DND-41 (cell line): ENCODE measurements at regions not wholly inside any gene's neighbourhood (a gene's known extent, or its start where the extent isn't known, plus 50 kb on each side); places are given as distances from the start of the nearest gene placed in this dataset.

Experiments used
- ATAC-seq: fragments of 200-7000 bp; cut with Tn5 transposase; 3 replicates; pipeline ENCODE4 v1.9.1; 2021; ENCODE audit warnings: low read depth; ENCODE audit not compliant: insufficient read depth
- DNase-seq: peaks from one replicate; pipeline ENCODE4 v3.0.0-alpha.2; 2020
- H2AFZ ChIP-seq: 2 replicates; pipeline ENCODE4 v1.6.0; 2012; ENCODE audit warnings: low read depth, low read length
- H3K27ac ChIP-seq: 2 replicates; pipeline ENCODE4 v1.5.1; 2012; ENCODE audit warnings: low read length, inconsistent platforms
- H3K27me3 ChIP-seq: fragments of 200-600 bp; sonication (generic); 2 replicates; pipeline ENCODE4 v1.6.0; 2012; ENCODE audit warnings: low read length, mild to moderate bottlenecking, inconsistent platforms; ENCODE audit not compliant: insufficient read depth, poor library complexity
- H3K36me3 ChIP-seq: 2 replicates; pipeline ENCODE4 v1.5.1; 2012; ENCODE audit warnings: low read length, inconsistent platforms; ENCODE audit not compliant: insufficient read depth
- H3K4me1 ChIP-seq: 2 replicates; pipeline ENCODE4 v1.5.1; 2012; ENCODE audit warnings: mild to moderate bottlenecking, low read length; ENCODE audit not compliant: insufficient read depth
- H3K4me2 ChIP-seq: 2 replicates; pipeline ENCODE4 v1.6.0; 2012; ENCODE audit warnings: mild to moderate bottlenecking, moderate library complexity, low read length, inconsistent platforms; ENCODE audit not compliant: insufficient read depth
- H3K4me3 ChIP-seq, 2 experiments: fragments of 200-600 bp in 1 of 2; shearing (Covaris generic) in 1 of 2; 2 replicates each; pipeline ENCODE4 v1.5.1; 2012 to 2016; ENCODE audit warnings: inconsistent platforms in 2 of 2, low read length in 2 of 2, mild to moderate bottlenecking in 2 of 2, low read depth in 1 of 2, moderate library complexity in 1 of 2
- H3K79me2 ChIP-seq: 2 replicates; pipeline ENCODE4 v1.6.0; 2012; ENCODE audit warnings: low read length, inconsistent platforms; ENCODE audit not compliant: insufficient read depth
- H3K9ac ChIP-seq: 2 replicates; pipeline ENCODE4 v1.6.0; 2012; ENCODE audit warnings: low read depth, mild to moderate bottlenecking, inconsistent platforms, low read length, moderate library complexity
- H3K9me3 ChIP-seq: 2 replicates; pipeline ENCODE4 v1.5.1; 2012; ENCODE audit warnings: low read length, moderate library complexity, mild to moderate bottlenecking, inconsistent platforms; ENCODE audit not compliant: insufficient read depth, severe bottlenecking
- H4K20me1 ChIP-seq: 2 replicates; pipeline ENCODE4 v1.6.0; 2012; ENCODE audit warnings: low read length; ENCODE audit not compliant: insufficient read depth
- CTCF ChIP-seq: IDR thresholded peaks from 2 replicates; pipeline ENCODE4 v1.5.1; 2012; ENCODE audit warnings: borderline replicate concordance, low read length, moderate library complexity, mild to moderate bottlenecking; ENCODE audit not compliant: poor library complexity, severe bottlenecking; ENCODE audit errors: extremely low read depth
- EZH2 ChIP-seq: IDR thresholded peaks from 3 replicates; pipeline ENCODE4 v1.6.1; 2012; ENCODE audit warnings: borderline replicate concordance, low read depth, mild to moderate bottlenecking, moderate library complexity, low read length, inconsistent platforms; ENCODE audit not compliant: severe bottlenecking

GRCh38 chr9:28197653-28198052, 624.4 kb upstream of the C9orf72 start:
- TF ChIP-seq CTCF, result no peak
- no peak for TF ChIP-seq EZH2
- no peaks in the 10 kb centered on the region for H3K36me3 ChIP-seq
- no peak overlapping the region for H3K9ac ChIP-seq
- no peak overlapping the region for H2AFZ ChIP-seq
- DNase-seq, result no peak
- no peak for ATAC-seq
- no peaks in the 10 kb centered on the region for H3K9me3 ChIP-seq
- H3K4me2 ChIP-seq, result no peak overlapping the region
- no peaks in the 10 kb centered on the region for H3K4me1 ChIP-seq
- no peak overlapping the region for H3K27ac ChIP-seq
- H3K79me2 ChIP-seq, result no peaks in the 10 kb centered on the region
- H4K20me1 ChIP-seq, result no peaks in the 10 kb centered on the region
- no peak overlapping the region for H3K4me3 ChIP-seq
- H3K27me3 ChIP-seq, result no peaks in the 10 kb centered on the region

- H3K9ac ChIP-seq, result no peak overlapping the region
- no peaks in the 10 kb centered on the region for H3K27me3 ChIP-seq
- H3K36me3 ChIP-seq, result no peaks in the 10 kb centered on the region
- H3K9me3 ChIP-seq, result no peaks in the 10 kb centered on the region
- H3K4me1 ChIP-seq, result no peaks in the 10 kb centered on the region
- H4K20me1 ChIP-seq, result no peaks in the 10 kb centered on the region
- no peak for TF ChIP-seq CTCF
- no peak for TF ChIP-seq EZH2
- H2AFZ ChIP-seq, result no peak overlapping the region
- no peak overlapping the region for H3K27ac ChIP-seq
- H3K4me2 ChIP-seq, result no peak overlapping the region
- no peak overlapping the region for H3K4me3 ChIP-seq
- H3K79me2 ChIP-seq, result no peaks in the 10 kb centered on the region
- no peak for ATAC-seq
- DNase-seq, result no peak
These were observed 629.8 kb upstream of the C9orf72 start for GRCh38 chr9:28203036-28203435.

- TF ChIP-seq EZH2 (no peak), CTCF (no peak)
- no peak overlapping the region for H2AFZ ChIP-seq
- H3K9me3 ChIP-seq, result no peaks in the 10 kb centered on the region
- no peak overlapping the region for H3K27ac ChIP-seq
- H3K9ac ChIP-seq, result no peak overlapping the region
- no peaks in the 10 kb centered on the region for H3K36me3 ChIP-seq
- no peaks in the 10 kb centered on the region for H4K20me1 ChIP-seq
- H3K4me2 ChIP-seq, result no peak overlapping the region
- ATAC-seq (no peak), DNase-seq (no peak)
- no peaks in the 10 kb centered on the region for H3K4me1 ChIP-seq
- no peak overlapping the region for H3K4me3 ChIP-seq
- H3K27me3 ChIP-seq, result no peaks in the 10 kb centered on the region
- H3K79me2 ChIP-seq, result no peaks in the 10 kb centered on the region
These were observed 633.0 kb upstream of the C9orf72 start for GRCh38 chr9:28206280-28206679.

- Histone ChIP-seq H3K36me3 (no peaks in the 10 kb centered on the region), H3K9me3 (no peaks in the 10 kb centered on the region), H3K4me2 (no peak overlapping the region), H4K20me1 (no peaks in the 10 kb centered on the region), H3K79me2 (no peaks in the 10 kb centered on the region), H3K4me3 (no peak overlapping the region), H2AFZ (no peak overlapping the region), H3K4me1 (no peaks in the 10 kb centered on the region), H3K9ac (no peak overlapping the region), H3K27ac (no peak overlapping the region), H3K27me3 (no peaks in the 10 kb centered on the region)
- no peak for TF ChIP-seq CTCF
- TF ChIP-seq EZH2, result no peak
- DNase-seq (no peak), ATAC-seq (no peak)
These were observed 634.4 kb upstream of the C9orf72 start for GRCh38 chr9:28207657-28208056.
